Osteocyte (in vitro differentiated cells): ENCODE measurements at regions not wholly inside any gene's neighbourhood (a gene's known extent, or its start where the extent isn't known, plus 50 kb on each side); places are given as distances from the start of the nearest gene placed in this dataset.

Source experiments
- DNase-seq: peaks from one replicate; pipeline ENCODE4 v3.0.0; 2021; ENCODE audit warnings: mixed read lengths; ENCODE audit not compliant: unreplicated experiment; ENCODE audit errors: extremely low spot score
- H3K27ac Mint-ChIP-seq: one replicate; pipeline ENCODE4 v1.8.0; 2021; ENCODE audit warnings: mild to moderate bottlenecking, mixed read lengths; ENCODE audit not compliant: unreplicated experiment
- H3K27me3 Mint-ChIP-seq: one replicate; pipeline ENCODE4 v1.8.0; 2021; ENCODE audit warnings: mixed read lengths; ENCODE audit not compliant: unreplicated experiment
- H3K36me3 Mint-ChIP-seq: one replicate; pipeline ENCODE4 v1.8.0; 2021; ENCODE audit warnings: mixed read lengths; ENCODE audit not compliant: unreplicated experiment
- H3K4me1 Mint-ChIP-seq: one replicate; pipeline ENCODE4 v1.8.0; 2021; ENCODE audit warnings: mixed read lengths; ENCODE audit not compliant: unreplicated experiment
- H3K4me3 Mint-ChIP-seq: one replicate; pipeline ENCODE4 v1.8.0; 2021; ENCODE audit warnings: mild to moderate bottlenecking, moderate library complexity, mixed read lengths; ENCODE audit not compliant: unreplicated experiment
- H3K9me3 Mint-ChIP-seq: one replicate; pipeline ENCODE4 v1.8.0; 2021; ENCODE audit warnings: mixed read lengths; ENCODE audit not compliant: unreplicated experiment
- CTCF ChIP-seq: fragments of 200-600 bp; sonication (generic); IDR thresholded peaks from 2 replicates; pipeline ENCODE4 v1.5.0; 2021; ENCODE audit warnings: antibody characterized with exemption, mild to moderate bottlenecking, moderate library complexity

GRCh38 chr21:38203229-38203628, 53.6 kb upstream of the KCNJ15 start:
- no peaks in the 10 kb centered on the region for H3K36me3 Mint-ChIP-seq
- no peak overlapping the region for H3K27ac Mint-ChIP-seq
- TF ChIP-seq CTCF: no peak
- H3K4me3 Mint-ChIP-seq: no peak overlapping the region
- H3K9me3 Mint-ChIP-seq: peaks cover 3% of the 10 kb centered on the region
- H3K4me1 Mint-ChIP-seq: peaks cover 9% of the 10 kb centered on the region
- H3K27me3 Mint-ChIP-seq: peaks cover 6% of the 10 kb centered on the region
- DNase-seq: no peak

DNA sequence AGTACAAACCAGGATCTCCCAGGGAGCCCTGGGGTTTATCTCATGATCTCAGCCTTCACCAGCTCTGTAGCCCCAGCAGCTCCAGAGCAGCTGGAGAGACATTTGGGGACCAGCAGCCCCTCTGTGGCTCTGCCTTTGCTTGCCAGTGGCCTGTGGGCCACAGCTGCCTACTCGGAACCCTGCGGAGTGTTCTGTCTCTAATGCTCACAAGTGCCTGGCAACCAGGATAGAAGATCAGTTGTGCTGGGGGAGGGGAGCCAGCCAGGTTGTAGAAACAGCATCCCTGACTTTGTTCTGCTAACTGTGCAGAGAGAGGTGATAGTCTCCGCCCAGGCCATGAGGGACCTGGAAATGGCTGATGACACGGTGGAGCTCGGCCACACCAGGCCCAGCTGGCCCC, 50.9 kb upstream of the KCNJ15 start:
- Mint-ChIP-seq H3K36me3 (no peaks in the 10 kb centered on the region), H3K27me3 (peaks cover 6% of the 10 kb centered on the region), H3K9me3 (peaks cover 18% of the 10 kb centered on the region), H3K4me3 (no peak overlapping the region), H3K4me1 (peaks cover 11% of the 10 kb centered on the region), H3K27ac (no peak overlapping the region)
- no peak for TF ChIP-seq CTCF
- DNase-seq: no peak

- Mint-ChIP-seq H3K27me3 (peaks cover 6% of the 10 kb centered on the region), H3K4me1 (peaks cover 11% of the 10 kb centered on the region), H3K9me3 (peaks cover 19% of the 10 kb centered on the region), H3K36me3 (no peaks in the 10 kb centered on the region), H3K27ac (no peak overlapping the region), H3K4me3 (no peak overlapping the region)
- DNase-seq: no peak
- TF ChIP-seq CTCF: no peak
These were observed 50.1 kb upstream of the KCNJ15 start for GRCh38 chr21:38206646-38207045.
